BLaER1 (cell line): ENCODE measurements at regions not wholly inside any gene's neighbourhood (a gene's known extent, or its start where the extent isn't known, plus 50 kb on each side); places are given as distances from the start of the nearest gene placed in this dataset.

ENCODE experiments used
- H3K27ac ChIP-seq: shearing (Covaris generic); formaldehyde crosslinking; 2 replicates; pipeline ENCODE4 v1.8.1; 2022
- H3K27me3 ChIP-seq: shearing (Covaris generic); formaldehyde crosslinking; 2 replicates; pipeline ENCODE4 v1.8.1; 2022
- H3K36me3 ChIP-seq: shearing (Covaris generic); formaldehyde crosslinking; 2 replicates; pipeline ENCODE4 v1.8.1; 2022
- H3K4me1 ChIP-seq: shearing (Covaris generic); formaldehyde crosslinking; 2 replicates; pipeline ENCODE4 v1.8.1; 2022
- H3K4me2 ChIP-seq: shearing (Covaris generic); formaldehyde crosslinking; 2 replicates; pipeline ENCODE4 v1.8.1; 2022
- H3K4me3 ChIP-seq: shearing (Covaris generic); formaldehyde crosslinking; 2 replicates; pipeline ENCODE4 v1.8.1; 2022
- H3K9ac ChIP-seq: shearing (Covaris generic); formaldehyde crosslinking; 2 replicates; pipeline ENCODE4 v1.8.1; 2022
- H3K9me3 ChIP-seq: shearing (Covaris generic); formaldehyde crosslinking; 2 replicates; pipeline ENCODE4 v1.8.1; 2022
- H4K20me1 ChIP-seq: shearing (Covaris generic); formaldehyde crosslinking; 2 replicates; pipeline ENCODE4 v1.8.1; 2022
- Cebpa-rat ChIP-seq: shearing (Covaris generic); IDR thresholded peaks from 2 replicates; pipeline ENCODE4 v1.8.1; 2022

GRCh38 chr16:65624229-65624628 is 502.4 kb upstream of the CDH11 start:
- H4K20me1 ChIP-seq, result no peaks in the 10 kb centered on the region
- no peaks in the 10 kb centered on the region for H3K36me3 ChIP-seq
- H3K4me3 ChIP-seq, result no peak overlapping the region
- TF ChIP-seq Cebpa-rat, result no peak
- H3K4me2 ChIP-seq, result peak overlapping the region; percentile 59
- H3K27ac ChIP-seq, result no peak overlapping the region
- H3K9me3 ChIP-seq, result no peaks in the 10 kb centered on the region
- H3K9ac ChIP-seq, result no peak overlapping the region
- no peaks in the 10 kb centered on the region for H3K27me3 ChIP-seq
- H3K4me1 ChIP-seq, result peaks cover 53% of the 10 kb centered on the region

- peaks cover 66% of the 10 kb centered on the region for H3K4me1 ChIP-seq
- H3K36me3 ChIP-seq, result no peaks in the 10 kb centered on the region
- H3K4me3 ChIP-seq, result no peak overlapping the region
- H3K27ac ChIP-seq, result peak overlapping the region; percentile 57
- TF ChIP-seq Cebpa-rat, result no peak
- H4K20me1 ChIP-seq, result no peaks in the 10 kb centered on the region
- 0 out of 2 replicates have a peak overlapping the region, but pooled peaks have one; percentile 4 for H3K9ac ChIP-seq
- no peaks in the 10 kb centered on the region for H3K9me3 ChIP-seq
- H3K4me2 ChIP-seq, result peak overlapping the region; percentile 84
- H3K27me3 ChIP-seq, result no peaks in the 10 kb centered on the region
These were observed 501.0 kb upstream of the CDH11 start for GRCh38 chr16:65622871-65623270.

GRCh38 chr16:65622151-65622550 is 500.3 kb upstream of the CDH11 start:
- H3K27ac ChIP-seq, result peak overlapping the region; percentile 57
- H3K4me1 ChIP-seq, result peaks cover 73% of the 10 kb centered on the region
- no peak overlapping the region for H3K9ac ChIP-seq
- TF ChIP-seq Cebpa-rat, result no peak
- H3K4me3 ChIP-seq, result no peak overlapping the region
- no peaks in the 10 kb centered on the region for H3K9me3 ChIP-seq
- no peaks in the 10 kb centered on the region for H4K20me1 ChIP-seq
- H3K27me3 ChIP-seq, result no peaks in the 10 kb centered on the region
- H3K36me3 ChIP-seq, result no peaks in the 10 kb centered on the region
- peak overlapping the region; percentile 84 for H3K4me2 ChIP-seq

GRCh38 chr16:65621640-65622039 is 499.8 kb upstream of the CDH11 start:
- Histone ChIP-seq H3K9ac (no peak overlapping the region), H3K27ac (peak overlapping the region; percentile 57), H4K20me1 (no peaks in the 10 kb centered on the region), H3K9me3 (no peaks in the 10 kb centered on the region), H3K4me2 (peak overlapping the region; percentile 84), H3K4me1 (peaks cover 74% of the 10 kb centered on the region), H3K4me3 (no peak overlapping the region), H3K27me3 (no peaks in the 10 kb centered on the region), H3K36me3 (no peaks in the 10 kb centered on the region)
- TF ChIP-seq Cebpa-rat, result no peak

GRCh38 chr16:65619606-65620005 is 497.7 kb upstream of the CDH11 start:
- no peaks in the 10 kb centered on the region for H3K36me3 ChIP-seq
- H3K27me3 ChIP-seq, result no peaks in the 10 kb centered on the region
- no peak overlapping the region for H3K4me3 ChIP-seq
- H3K4me1 ChIP-seq, result peaks cover 64% of the 10 kb centered on the region
- TF ChIP-seq Cebpa-rat, result no peak
- peak overlapping the region; percentile 66 for H3K4me2 ChIP-seq
- no peaks in the 10 kb centered on the region for H3K9me3 ChIP-seq
- H3K9ac ChIP-seq, result no peak overlapping the region
- 0 out of 2 replicates have a peak overlapping the region, but pooled peaks have one; percentile 52 for H3K27ac ChIP-seq
- H4K20me1 ChIP-seq, result no peaks in the 10 kb centered on the region

- TF ChIP-seq Cebpa-rat, result no peak
- H3K4me1 ChIP-seq, result peaks cover 57% of the 10 kb centered on the region
- H3K36me3 ChIP-seq, result no peaks in the 10 kb centered on the region
- H4K20me1 ChIP-seq, result no peaks in the 10 kb centered on the region
- H3K4me2 ChIP-seq, result peak overlapping the region; percentile 66
- no peaks in the 10 kb centered on the region for H3K27me3 ChIP-seq
- peak overlapping the region; percentile 52 for H3K27ac ChIP-seq
- H3K9me3 ChIP-seq, result peaks cover 4% of the 10 kb centered on the region
- no peak overlapping the region for H3K4me3 ChIP-seq
- no peak overlapping the region for H3K9ac ChIP-seq
These were observed 497.1 kb upstream of the CDH11 start for GRCh38 chr16:65618931-65619330.

GRCh38 chr16:65618333-65618732 is 496.5 kb upstream of the CDH11 start:
- no peak for TF ChIP-seq Cebpa-rat
- Histone ChIP-seq H3K4me3 (no peak overlapping the region), H3K9ac (no peak overlapping the region), H3K27ac (peak overlapping the region; percentile 52), H4K20me1 (no peaks in the 10 kb centered on the region), H3K4me1 (peaks cover 53% of the 10 kb centered on the region), H3K36me3 (no peaks in the 10 kb centered on the region), H3K4me2 (peak overlapping the region; percentile 66), H3K27me3 (no peaks in the 10 kb centered on the region), H3K9me3 (peaks cover 4% of the 10 kb centered on the region)

- H4K20me1 ChIP-seq, result no peaks in the 10 kb centered on the region
- H3K36me3 ChIP-seq, result no peaks in the 10 kb centered on the region
- H3K9me3 ChIP-seq, result peaks cover 4% of the 10 kb centered on the region
- no peaks in the 10 kb centered on the region for H3K27me3 ChIP-seq
- peak overlapping the region; percentile 66 for H3K4me2 ChIP-seq
- TF ChIP-seq Cebpa-rat, result no peak
- no peak overlapping the region for H3K4me3 ChIP-seq
- peaks cover 44% of the 10 kb centered on the region for H3K4me1 ChIP-seq
- no peak overlapping the region for H3K9ac ChIP-seq
- H3K27ac ChIP-seq, result peak overlapping the region; percentile 52
These were observed 495.6 kb upstream of the CDH11 start for GRCh38 chr16:65617421-65617820.

- Histone ChIP-seq H3K4me1 (no peaks in the 10 kb centered on the region), H3K27me3 (no peaks in the 10 kb centered on the region), H3K4me2 (no peak overlapping the region), H3K4me3 (no peak overlapping the region), H3K9ac (no peak overlapping the region), H4K20me1 (no peaks in the 10 kb centered on the region), H3K27ac (no peak overlapping the region), H3K9me3 (no peaks in the 10 kb centered on the region), H3K36me3 (no peaks in the 10 kb centered on the region)
- no peak for TF ChIP-seq Cebpa-rat
These were observed 486.6 kb upstream of the CDH11 start for GRCh38 chr16:65608455-65608854.

- H3K9ac ChIP-seq, result no peak overlapping the region
- H3K4me3 ChIP-seq, result no peak overlapping the region
- H3K4me2 ChIP-seq, result no peak overlapping the region
- no peaks in the 10 kb centered on the region for H4K20me1 ChIP-seq
- H3K36me3 ChIP-seq, result no peaks in the 10 kb centered on the region
- no peaks in the 10 kb centered on the region for H3K4me1 ChIP-seq
- no peaks in the 10 kb centered on the region; the same call in 1 of the 2 replicates for H3K9me3 ChIP-seq
- TF ChIP-seq Cebpa-rat, result no peak
- no peak overlapping the region for H3K27ac ChIP-seq
- no peaks in the 10 kb centered on the region for H3K27me3 ChIP-seq
These were observed 482.9 kb upstream of the CDH11 start for GRCh38 chr16:65604771-65605170.

- no peaks in the 10 kb centered on the region for H3K36me3 ChIP-seq
- no peaks in the 10 kb centered on the region for H4K20me1 ChIP-seq
- H3K9me3 ChIP-seq, result no peaks in the 10 kb centered on the region; the same call in 1 of the 2 replicates
- H3K4me1 ChIP-seq, result no peaks in the 10 kb centered on the region
- H3K9ac ChIP-seq, result no peak overlapping the region
- no peak overlapping the region for H3K4me2 ChIP-seq
- TF ChIP-seq Cebpa-rat, result no peak
- H3K4me3 ChIP-seq, result no peak overlapping the region
- H3K27me3 ChIP-seq, result no peaks in the 10 kb centered on the region
- no peak overlapping the region for H3K27ac ChIP-seq
These were observed 479.9 kb upstream of the CDH11 start for GRCh38 chr16:65601781-65602180.
